ENCODE measurements at regions not wholly inside any gene's neighbourhood (a gene's known extent, or its start where the extent isn't known, plus 50 kb on each side); places are given as distances from the start of the nearest gene placed in this dataset.

DNA sequence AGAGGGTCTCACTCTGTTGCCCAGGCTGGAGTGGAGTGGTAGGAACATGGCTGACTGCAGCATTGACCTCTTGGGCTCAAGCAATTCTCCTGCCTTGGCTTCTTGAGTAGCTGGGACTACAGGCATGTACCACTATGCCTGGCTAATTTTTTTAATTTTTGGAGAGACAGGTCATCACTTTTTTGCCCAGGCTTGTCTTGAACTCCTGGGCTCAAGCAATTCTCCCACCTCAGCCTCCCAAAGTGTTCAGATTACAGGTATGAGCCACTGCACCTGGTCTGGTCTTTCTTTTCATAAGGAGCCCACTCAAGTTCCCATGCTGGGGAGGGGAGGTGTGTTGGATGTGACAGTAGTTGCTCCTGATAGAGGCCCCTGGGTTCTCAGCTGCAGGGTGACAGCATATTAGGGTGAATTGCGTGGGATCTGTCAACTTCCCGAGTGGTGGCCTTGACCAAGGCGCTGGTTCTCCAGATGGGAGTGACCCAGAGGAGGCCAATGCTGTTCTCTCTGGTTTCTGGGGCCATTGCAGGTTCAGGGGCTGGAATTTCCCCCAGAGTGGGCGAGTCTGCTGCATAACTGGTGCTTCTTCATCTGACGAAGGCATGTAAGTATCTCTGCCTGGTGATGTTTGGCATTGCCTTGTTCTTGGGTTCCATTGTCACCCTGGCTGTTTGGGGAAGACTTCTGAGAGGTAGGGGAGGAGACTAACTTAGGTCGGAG lies 52.4 kb upstream of the ESRRB start:
- TF ChIP-seq, protein P1, sequence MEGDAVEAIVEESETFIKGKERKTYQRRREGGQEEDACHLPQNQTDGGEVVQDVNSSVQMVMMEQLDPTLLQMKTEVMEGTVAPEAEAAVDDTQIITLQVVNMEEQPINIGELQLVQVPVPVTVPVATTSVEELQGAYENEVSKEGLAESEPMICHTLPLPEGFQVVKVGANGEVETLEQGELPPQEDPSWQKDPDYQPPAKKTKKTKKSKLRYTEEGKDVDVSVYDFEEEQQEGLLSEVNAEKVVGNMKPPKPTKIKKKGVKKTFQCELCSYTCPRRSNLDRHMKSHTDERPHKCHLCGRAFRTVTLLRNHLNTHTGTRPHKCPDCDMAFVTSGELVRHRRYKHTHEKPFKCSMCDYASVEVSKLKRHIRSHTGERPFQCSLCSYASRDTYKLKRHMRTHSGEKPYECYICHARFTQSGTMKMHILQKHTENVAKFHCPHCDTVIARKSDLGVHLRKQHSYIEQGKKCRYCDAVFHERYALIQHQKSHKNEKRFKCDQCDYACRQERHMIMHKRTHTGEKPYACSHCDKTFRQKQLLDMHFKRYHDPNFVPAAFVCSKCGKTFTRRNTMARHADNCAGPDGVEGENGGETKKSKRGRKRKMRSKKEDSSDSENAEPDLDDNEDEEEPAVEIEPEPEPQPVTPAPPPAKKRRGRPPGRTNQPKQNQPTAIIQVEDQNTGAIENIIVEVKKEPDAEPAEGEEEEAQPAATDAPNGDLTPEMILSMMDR (IDR thresholded peaks at IDR 0.05): no peak
- no peak for TF ChIP-seq EZH2 (IDR thresholded peaks at IDR 0.05; ENCODE audit: borderline replicate concordance, insufficient read depth, low read depth, low read length, poor library complexity, severe bottlenecking)
